GM12864 (cell line): ENCODE measurements at regions not wholly inside any gene's neighbourhood (a gene's known extent, or its start where the extent isn't known, plus 50 kb on each side); places are given as distances from the start of the nearest gene placed in this dataset.

Source experiments
- DNase-seq: peaks from one replicate; pipeline ENCODE4 v3.0.0-alpha.2; 2011; ENCODE audit warnings: low read depth
- H3K4me3 ChIP-seq: 2 replicates; pipeline ENCODE4 v1.5.1; 2011; ENCODE audit warnings: mild to moderate bottlenecking, low read depth, low read length, control low read depth
- TF ChIP-seq, protein P1 (sequence below): IDR thresholded peaks from 2 replicates; pipeline ENCODE4 v1.5.1; 2011; ENCODE audit warnings: low read depth, mild to moderate bottlenecking, moderate library complexity, low read length, control low read depth, inconsistent platforms; ENCODE audit errors: missing control alignments

DNA sequence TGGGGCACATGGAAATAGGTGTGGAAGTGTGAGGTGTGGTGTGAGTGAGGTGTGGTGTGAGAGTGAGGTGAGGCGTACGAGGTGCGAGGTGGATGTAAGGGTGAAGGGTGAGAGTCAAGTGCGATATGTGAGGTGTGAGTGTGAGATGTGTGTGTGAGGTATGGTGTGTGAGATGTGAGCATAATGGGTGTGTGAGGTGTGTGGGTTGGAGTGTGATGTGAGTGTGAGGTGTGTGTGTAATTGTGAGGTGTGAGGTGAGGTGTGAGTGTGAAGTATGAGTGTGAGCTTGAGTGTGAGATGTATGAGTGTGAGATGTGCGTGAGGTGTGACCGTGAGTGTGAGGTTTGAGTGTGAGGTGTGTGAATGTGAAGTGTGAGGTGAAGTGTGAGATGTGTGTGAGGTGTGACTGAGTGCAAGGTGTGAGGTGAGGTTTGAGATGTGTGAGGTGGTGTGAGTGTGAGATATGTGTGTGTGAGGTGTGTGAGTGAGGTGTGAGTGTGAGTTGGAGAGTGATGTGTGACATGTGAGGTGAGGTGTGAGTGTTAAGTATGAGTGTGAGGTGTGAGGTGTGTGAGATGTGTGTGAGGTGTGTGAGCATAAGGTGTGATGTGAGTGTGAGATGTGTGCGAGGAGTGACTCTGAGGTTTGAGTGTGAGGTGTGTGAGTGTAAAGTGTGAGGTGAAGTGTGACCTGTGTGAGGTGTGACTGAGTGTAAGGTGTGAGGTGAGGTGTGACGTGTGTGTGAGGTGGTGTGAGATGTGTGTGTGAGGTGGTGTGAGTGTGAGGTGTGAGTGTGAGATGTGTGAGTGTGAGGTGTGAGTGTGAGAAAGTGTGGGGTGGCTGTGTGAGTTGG lies 354.0 kb downstream of the FOXL1 start:
- TF ChIP-seq, protein P1, sequence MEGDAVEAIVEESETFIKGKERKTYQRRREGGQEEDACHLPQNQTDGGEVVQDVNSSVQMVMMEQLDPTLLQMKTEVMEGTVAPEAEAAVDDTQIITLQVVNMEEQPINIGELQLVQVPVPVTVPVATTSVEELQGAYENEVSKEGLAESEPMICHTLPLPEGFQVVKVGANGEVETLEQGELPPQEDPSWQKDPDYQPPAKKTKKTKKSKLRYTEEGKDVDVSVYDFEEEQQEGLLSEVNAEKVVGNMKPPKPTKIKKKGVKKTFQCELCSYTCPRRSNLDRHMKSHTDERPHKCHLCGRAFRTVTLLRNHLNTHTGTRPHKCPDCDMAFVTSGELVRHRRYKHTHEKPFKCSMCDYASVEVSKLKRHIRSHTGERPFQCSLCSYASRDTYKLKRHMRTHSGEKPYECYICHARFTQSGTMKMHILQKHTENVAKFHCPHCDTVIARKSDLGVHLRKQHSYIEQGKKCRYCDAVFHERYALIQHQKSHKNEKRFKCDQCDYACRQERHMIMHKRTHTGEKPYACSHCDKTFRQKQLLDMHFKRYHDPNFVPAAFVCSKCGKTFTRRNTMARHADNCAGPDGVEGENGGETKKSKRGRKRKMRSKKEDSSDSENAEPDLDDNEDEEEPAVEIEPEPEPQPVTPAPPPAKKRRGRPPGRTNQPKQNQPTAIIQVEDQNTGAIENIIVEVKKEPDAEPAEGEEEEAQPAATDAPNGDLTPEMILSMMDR, result no peak
- H3K4me3 ChIP-seq, result no peak overlapping the region
- no peak for DNase-seq

DNA sequence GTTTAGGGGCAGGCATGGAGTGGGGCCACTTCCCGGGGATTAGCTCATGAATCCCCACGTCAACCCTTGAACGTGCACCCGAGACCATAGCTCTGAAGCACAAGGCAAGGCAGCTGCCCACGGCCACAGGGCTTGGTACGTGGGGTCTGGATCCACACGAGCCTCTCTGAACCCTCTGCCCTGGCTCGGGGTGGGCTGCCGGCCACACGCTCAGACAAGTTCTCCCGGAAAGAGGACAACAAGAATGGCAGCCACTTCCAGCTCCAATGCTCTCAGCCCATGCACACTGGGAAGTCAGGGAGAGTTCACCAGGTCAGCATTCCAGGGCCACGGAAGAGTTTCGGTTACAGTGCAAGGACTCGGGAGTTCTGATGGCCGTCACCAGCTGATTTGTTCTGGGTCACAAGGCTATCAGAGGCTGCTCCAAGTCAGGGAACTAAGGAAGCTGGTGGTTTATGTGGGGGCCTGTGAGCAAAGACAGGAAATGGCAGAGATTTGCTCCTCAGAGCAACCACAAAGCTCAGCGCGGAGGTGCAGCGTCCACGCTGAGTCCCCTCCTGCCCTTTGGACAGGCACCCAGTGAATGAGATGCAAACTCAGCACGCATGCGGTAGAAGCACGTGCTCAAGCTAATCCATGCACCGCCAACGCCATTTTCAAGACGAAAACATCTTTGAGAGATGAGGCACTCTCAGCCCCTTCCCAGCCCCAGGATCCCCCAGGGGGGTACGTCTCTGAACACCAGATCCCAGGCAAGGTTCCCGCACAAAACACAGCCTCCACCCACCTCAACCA lies 356.4 kb downstream of the FOXL1 start:
- DNase-seq, result no peak
- TF ChIP-seq, protein P1, result no peak

DNA sequence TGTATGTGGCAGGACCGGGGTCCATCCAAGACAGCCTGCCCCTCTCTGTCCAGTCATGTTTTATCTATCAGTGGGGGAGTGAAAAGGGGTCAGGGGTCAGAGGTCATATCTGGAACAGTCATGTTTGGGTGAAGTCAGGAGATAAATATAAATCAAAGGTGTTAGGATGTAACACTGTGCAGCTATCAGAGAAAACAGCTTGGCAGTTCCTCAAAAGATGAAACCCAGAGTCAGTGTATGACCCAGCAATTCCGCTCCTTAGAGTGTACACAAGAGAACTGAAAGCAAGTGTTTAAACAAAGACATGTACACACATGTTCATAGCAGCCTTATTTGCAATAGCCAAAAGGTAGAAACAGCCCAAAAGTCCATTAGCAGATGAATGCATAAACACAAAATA lies 361.3 kb downstream of the FOXL1 start:
- no peak for DNase-seq
- no peak overlapping the region for H3K4me3 ChIP-seq
- TF ChIP-seq, protein P1, result no peak

More for the DNA sequence above, 356.4 kb downstream of the FOXL1 start:
- H3K4me3 ChIP-seq, result no peak overlapping the region

DNA sequence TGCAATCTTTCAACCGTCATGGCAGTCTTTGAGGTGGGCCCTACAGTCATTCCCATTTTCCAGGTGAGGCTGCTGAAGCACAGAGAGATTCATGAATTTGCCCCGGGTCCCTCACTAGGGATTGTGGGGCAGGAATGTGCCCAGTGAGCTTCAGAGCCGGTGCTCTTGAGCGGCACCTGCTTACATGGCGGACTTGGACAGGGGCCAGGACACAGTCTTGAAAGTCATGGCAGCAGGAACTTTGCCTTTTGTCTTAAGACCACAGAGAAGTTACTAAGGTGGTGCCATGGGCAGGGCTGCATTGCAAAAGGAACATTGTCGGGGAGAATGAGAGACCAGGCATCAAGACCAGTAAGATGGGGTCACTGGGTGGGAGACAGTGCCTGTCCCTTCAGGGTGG lies 363.4 kb downstream of the FOXL1 start:
- TF ChIP-seq, protein P1, result no peak
- no peak for DNase-seq
- no peak overlapping the region for H3K4me3 ChIP-seq

DNA sequence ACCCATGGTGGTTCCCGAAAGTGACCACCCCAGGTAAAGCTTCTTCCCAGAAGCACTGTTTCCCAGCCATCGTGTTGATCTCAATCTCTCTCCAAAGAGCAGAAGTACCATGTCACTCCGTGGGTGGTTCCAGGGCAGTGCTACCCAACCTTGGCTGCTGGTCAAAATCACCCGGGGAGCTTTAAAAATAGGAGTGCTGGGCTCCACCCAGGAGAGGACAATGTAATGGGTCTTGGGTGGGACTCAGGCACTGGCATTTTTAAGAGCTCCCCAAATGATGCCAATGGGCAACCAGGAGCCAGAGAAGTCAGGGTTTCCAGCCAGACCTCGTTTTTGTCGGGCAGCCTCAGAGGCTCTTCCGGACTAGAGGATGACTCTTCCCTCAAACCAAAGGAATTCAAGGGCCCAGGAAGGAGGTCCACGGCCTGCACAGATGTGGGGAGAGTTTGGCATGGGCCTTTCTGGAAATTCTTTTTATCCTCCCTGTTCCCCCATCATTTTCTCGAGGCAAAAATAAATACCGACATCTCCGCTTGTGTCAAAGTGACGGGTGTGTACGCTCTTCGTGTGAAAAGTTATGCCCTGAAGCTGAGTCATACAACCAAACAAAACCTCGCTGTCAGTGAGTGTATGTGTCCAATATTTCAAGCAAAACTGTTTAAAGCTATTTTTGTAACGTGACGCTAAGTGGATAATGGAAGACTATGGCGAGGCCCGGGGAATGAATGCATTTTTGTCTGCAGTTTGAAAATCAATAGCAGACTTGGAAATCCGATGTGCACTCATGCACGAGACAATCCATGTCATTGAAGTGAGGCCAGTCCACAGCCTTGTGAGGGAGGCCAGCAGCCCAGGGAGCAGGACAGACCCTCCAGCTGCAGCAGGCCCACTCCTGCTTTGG lies 364.1 kb downstream of the FOXL1 start:
- TF ChIP-seq, protein P1, result no peak
- no peak overlapping the region for H3K4me3 ChIP-seq
- DNase-seq, result no peak

DNA sequence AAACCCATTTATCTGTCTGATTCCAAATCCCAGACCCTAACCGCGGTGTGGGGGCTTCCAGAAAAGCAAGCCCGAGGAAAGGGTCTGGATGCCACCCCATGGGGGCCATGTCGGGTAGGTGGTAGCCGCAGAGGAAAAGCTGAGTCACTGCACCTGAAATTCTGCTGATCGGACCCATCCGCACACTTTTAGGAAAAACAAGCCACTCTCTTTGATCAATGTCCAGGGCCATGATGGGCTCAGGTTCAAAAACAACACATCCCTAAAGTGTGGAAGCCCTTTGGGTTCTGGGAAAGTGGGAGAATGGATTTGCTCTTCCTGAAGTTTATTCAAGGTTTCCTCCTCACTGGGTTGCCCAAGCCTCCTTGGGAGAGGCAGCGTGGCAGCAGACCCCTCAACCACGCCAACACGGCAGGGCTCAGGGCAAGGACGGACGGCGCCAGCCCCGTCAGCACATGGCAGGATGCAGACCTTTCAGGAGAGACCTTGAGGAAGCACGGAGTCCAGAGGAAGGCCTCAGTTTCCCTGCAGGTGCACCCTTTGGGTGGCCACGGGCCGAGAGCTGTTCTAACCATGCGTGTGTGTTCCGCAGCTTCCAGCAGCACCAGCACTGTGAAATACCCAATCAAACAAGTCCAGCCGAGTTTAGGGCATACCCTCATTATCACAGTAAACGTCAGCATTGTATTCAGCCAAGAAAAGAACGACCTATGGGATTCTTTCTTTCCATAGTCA lies 367.0 kb downstream of the FOXL1 start:
- no peak overlapping the region for H3K4me3 ChIP-seq
- TF ChIP-seq, protein P1, result no peak
- no peak for DNase-seq
